ENCODE measurements at regions not wholly inside any gene's neighbourhood (a gene's known extent, or its start where the extent isn't known, plus 50 kb on each side); places are given as distances from the start of the nearest gene placed in this dataset.

DNA sequence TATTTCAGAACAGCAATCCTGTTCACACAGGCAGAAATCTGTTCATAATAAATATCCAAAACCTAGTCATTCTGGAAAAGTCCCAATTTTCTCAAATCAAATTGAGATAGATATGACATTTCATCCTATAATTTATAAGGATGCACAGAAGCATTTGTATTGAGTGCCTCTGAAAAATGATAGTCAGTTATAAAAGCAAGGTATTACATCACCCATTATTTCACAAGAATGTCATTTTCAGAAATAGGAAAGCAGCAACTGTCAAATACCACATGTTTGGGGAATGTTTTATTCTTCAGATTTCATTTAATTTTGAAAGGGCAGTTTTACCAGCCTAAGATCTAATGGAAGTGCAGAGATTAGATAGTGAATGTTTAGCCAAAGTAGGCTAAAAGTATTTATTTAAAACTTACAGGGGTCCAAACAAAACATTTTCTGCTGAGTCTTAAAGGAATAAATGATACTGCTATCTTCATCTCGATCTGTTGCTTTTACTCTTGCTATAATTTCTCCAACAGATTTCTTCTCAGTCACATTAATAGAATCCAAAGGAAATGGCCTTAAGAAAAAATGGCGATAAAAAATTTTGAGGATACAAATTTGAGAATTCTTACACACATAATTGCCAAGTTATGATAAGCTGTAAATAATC lies 185.8 kb downstream of the HGF start:
- H3K4me3 Mint-ChIP-seq: no peak overlapping the region
- Histone ChIP-seq H3K4me3 (ENCODE audit: low read depth, low read length) (no peak overlapping the region), H3K9me3 (ENCODE audit: control insufficient read depth in 2 of 2, low read length in 2 of 2) (peaks cover 0 to 3% of the 10 kb centered on the region in 2 experiments), H3K27me3 (ENCODE audit: control insufficient read depth, insufficient read depth, low read length) (no peaks in the 10 kb centered on the region), H3K36me3 (ENCODE audit: control insufficient read depth, insufficient read depth, low read length) (no peaks in the 10 kb centered on the region), H3K27ac (ENCODE audit: insufficient read depth, low read length, poor library complexity, severe bottlenecking) (no peak overlapping the region), H3K4me1 (ENCODE audit: control insufficient read depth, insufficient read depth, low read length, poor library complexity, severe bottlenecking) (no peaks in the 10 kb centered on the region)
- H3K4me1 Mint-ChIP-seq: no peaks in the 10 kb centered on the region
- H3K27me3 Mint-ChIP-seq: no peaks in the 10 kb centered on the region
- ATAC-seq (ENCODE audit: low read depth in 2 of 2) (no peak), DNase-seq (no peak)
- H3K27ac Mint-ChIP-seq: no peak overlapping the region
- peaks cover 1 to 26% (median 6%) of the 10 kb centered on the region in 7 donors for H3K9me3 Mint-ChIP-seq
- H3K36me3 Mint-ChIP-seq: no peaks in the 10 kb centered on the region

DNA sequence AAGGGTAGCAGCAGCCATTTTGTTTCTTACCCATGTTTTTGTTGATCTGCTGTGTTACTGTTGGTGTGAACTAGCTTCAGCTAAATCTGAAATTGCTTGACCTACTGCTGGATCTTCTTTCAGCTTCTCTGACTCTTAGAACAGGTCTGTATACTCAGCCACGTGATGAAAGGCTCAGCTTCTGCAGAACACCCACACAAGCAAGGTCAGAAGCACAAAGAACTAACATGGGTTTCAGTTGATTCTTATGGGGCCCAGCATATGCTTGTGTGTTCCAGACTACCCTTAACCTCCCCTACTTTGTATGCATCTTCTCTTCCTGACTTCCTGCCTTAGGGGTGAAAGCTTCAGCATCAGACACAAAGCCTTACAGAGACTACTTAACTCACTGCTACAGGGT lies 186.8 kb downstream of the HGF start:
- H3K36me3 Mint-ChIP-seq: no peaks in the 10 kb centered on the region
- no peaks in the 10 kb centered on the region for H3K4me1 ChIP-seq (ENCODE audit: control insufficient read depth, insufficient read depth, low read length, poor library complexity, severe bottlenecking)
- H3K9me3 Mint-ChIP-seq: peaks cover 2 to 28% (median 6%) of the 10 kb centered on the region in 7 donors
- H3K4me1 Mint-ChIP-seq: no peaks in the 10 kb centered on the region
- H3K4me3 ChIP-seq (ENCODE audit: low read depth, low read length): no peak overlapping the region
- H3K9me3 ChIP-seq (ENCODE audit: control insufficient read depth in 2 of 2, low read length in 2 of 2): peaks cover 0 to 3% of the 10 kb centered on the region in 2 experiments
- no peak for DNase-seq
- H3K4me3 Mint-ChIP-seq: no peak overlapping the region
- no peak for ATAC-seq (ENCODE audit: low read depth in 2 of 2)
- no peaks in the 10 kb centered on the region for H3K27me3 ChIP-seq (ENCODE audit: control insufficient read depth, insufficient read depth, low read length)
- no peaks in the 10 kb centered on the region for H3K27me3 Mint-ChIP-seq
- no peaks in the 10 kb centered on the region for H3K36me3 ChIP-seq (ENCODE audit: control insufficient read depth, insufficient read depth, low read length)
- no peak overlapping the region for H3K27ac Mint-ChIP-seq
- no peak overlapping the region for H3K27ac ChIP-seq (ENCODE audit: insufficient read depth, low read length, poor library complexity, severe bottlenecking)

DNA sequence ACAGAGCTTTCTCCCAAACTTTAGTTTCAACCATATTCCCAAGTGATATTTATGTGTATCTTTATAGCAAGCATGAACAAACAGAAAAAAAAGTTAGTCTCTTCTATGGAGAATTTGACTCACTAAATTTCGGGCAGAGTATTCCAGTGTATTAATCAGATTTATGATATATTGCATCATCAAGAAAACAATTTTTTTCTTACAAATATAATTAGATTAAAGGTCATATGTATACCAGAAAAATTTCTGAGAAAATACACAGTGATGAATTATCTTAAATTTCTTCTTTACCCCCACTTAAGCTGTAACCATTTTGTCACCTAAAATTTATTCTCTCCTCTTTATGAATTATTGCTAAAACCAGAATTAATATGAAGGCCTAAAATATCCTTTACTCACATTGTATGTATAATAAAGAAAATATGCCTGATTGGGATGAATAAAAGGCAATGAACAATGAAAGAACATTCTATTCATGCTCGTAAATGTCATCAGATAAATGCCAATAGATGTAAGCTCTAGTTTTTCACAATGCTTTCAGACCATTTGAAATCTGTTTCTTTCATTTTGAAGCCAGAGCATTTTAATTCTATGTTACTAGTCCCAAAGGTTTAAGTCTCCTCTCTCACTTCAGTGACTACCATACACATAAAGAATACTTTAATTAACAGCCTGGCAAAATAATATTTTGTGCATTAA lies 192.1 kb downstream of the HGF start:
- DNase-seq: no peak
- H3K36me3 Mint-ChIP-seq: no peaks in the 10 kb centered on the region
- no peaks in the 10 kb centered on the region for H3K4me1 ChIP-seq (ENCODE audit: control insufficient read depth, insufficient read depth, low read length, poor library complexity, severe bottlenecking)
- peaks cover 2 to 24% (median 9%) of the 10 kb centered on the region in 7 donors for H3K9me3 Mint-ChIP-seq
- H3K4me3 ChIP-seq (ENCODE audit: low read depth, low read length): no peak overlapping the region
- no peaks in the 10 kb centered on the region for H3K4me1 Mint-ChIP-seq
- no peak overlapping the region for H3K27ac ChIP-seq (ENCODE audit: insufficient read depth, low read length, poor library complexity, severe bottlenecking)
- no peak for ATAC-seq (ENCODE audit: low read depth in 2 of 2)
- no peak overlapping the region for H3K4me3 Mint-ChIP-seq
- no peaks in the 10 kb centered on the region for H3K27me3 ChIP-seq (ENCODE audit: control insufficient read depth, insufficient read depth, low read length)
- H3K27me3 Mint-ChIP-seq: no peaks in the 10 kb centered on the region
- H3K27ac Mint-ChIP-seq: no peak overlapping the region
- H3K9me3 ChIP-seq (ENCODE audit: control insufficient read depth in 2 of 2, low read length in 2 of 2): peaks cover 0 to 3% of the 10 kb centered on the region in 2 experiments
- H3K36me3 ChIP-seq (ENCODE audit: control insufficient read depth, insufficient read depth, low read length): no peaks in the 10 kb centered on the region

DNA sequence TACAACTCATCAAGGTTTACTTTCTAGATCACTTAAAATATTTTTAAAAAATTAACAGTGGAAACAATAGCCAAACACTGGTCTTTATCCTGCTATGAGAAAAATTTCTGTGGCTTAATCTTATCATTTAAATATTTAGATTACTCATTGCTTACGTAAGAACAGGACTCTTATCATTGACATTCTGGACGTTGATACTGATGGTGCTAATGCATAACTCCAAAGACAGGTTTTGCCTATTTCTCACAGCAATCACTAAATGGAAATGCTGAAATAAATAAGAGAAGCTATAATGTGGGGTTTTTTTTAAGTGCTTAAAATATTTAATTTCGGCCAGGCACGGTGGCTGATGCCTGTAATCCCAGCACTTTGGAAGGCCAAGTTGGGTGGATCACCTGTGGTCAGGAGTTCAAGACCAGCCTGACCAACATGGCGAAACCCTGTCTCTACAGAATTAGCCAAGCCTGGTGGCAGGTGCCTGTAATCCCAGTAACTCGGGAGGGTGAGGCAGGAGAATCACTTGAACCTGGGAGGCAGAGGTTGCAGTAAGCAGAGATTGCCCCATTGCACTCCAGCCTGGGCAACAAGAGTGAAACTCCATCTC lies 195.0 kb downstream of the HGF start:
- Mint-ChIP-seq H3K4me1 (no peaks in the 10 kb centered on the region), H3K36me3 (no peaks in the 10 kb centered on the region)
- no peaks in the 10 kb centered on the region for H3K4me1 ChIP-seq (ENCODE audit: control insufficient read depth, insufficient read depth, low read length, poor library complexity, severe bottlenecking)

DNA sequence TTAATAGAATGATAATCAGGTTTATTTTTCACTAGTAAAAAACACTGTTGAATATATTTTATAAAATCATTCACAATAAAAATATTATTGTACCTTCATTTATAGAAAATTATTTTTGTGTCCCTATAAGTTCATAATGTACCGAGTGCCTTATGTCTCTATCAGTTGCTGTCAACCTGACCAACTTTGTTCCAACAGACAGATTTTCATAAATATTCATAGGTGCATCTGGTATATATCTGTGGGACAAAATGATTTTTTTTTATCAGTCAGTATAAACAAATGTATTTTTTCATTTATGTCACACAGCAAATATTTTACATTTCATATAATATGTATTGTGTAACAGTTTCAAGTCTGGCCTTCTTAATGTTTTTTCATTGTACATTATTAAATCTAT lies 195.9 kb downstream of the HGF start:
- Histone ChIP-seq H3K4me1 (ENCODE audit: control insufficient read depth, insufficient read depth, low read length, poor library complexity, severe bottlenecking) (no peaks in the 10 kb centered on the region), H3K27ac (ENCODE audit: insufficient read depth, low read length, poor library complexity, severe bottlenecking) (no peak overlapping the region), H3K36me3 (ENCODE audit: control insufficient read depth, insufficient read depth, low read length) (no peaks in the 10 kb centered on the region), H3K4me3 (ENCODE audit: low read depth, low read length) (no peak overlapping the region), H3K27me3 (ENCODE audit: control insufficient read depth, insufficient read depth, low read length) (no peaks in the 10 kb centered on the region), H3K9me3 (ENCODE audit: control insufficient read depth in 2 of 2, low read length in 2 of 2) (peaks cover 0 to 3% of the 10 kb centered on the region in 2 experiments)
- DNase-seq (no peak), ATAC-seq (ENCODE audit: low read depth in 2 of 2) (no peak)
- Mint-ChIP-seq H3K27ac (no peak overlapping the region), H3K4me3 (no peak overlapping the region), H3K4me1 (no peaks in the 10 kb centered on the region), H3K9me3 (peaks cover 3 to 22% (median 9%) of the 10 kb centered on the region in 7 donors), H3K27me3 (no peaks in the 10 kb centered on the region), H3K36me3 (no peaks in the 10 kb centered on the region)

More for the DNA sequence above, 195.0 kb downstream of the HGF start:
- Histone ChIP-seq H3K9me3 (ENCODE audit: control insufficient read depth in 2 of 2, low read length in 2 of 2) (peaks cover 0 to 3% of the 10 kb centered on the region in 2 experiments), H3K36me3 (ENCODE audit: control insufficient read depth, insufficient read depth, low read length) (no peaks in the 10 kb centered on the region), H3K27ac (ENCODE audit: insufficient read depth, low read length, poor library complexity, severe bottlenecking) (no peak overlapping the region), H3K4me3 (ENCODE audit: low read depth, low read length) (no peak overlapping the region), H3K27me3 (ENCODE audit: control insufficient read depth, insufficient read depth, low read length) (no peaks in the 10 kb centered on the region)
- H3K27me3 Mint-ChIP-seq: no peaks in the 10 kb centered on the region
- DNase-seq (no peak), ATAC-seq (ENCODE audit: low read depth in 2 of 2) (no peak)
- peaks cover 4 to 26% (median 9%) of the 10 kb centered on the region in 7 donors for H3K9me3 Mint-ChIP-seq
- H3K27ac Mint-ChIP-seq: no peak overlapping the region
- H3K4me3 Mint-ChIP-seq: no peak overlapping the region

DNA sequence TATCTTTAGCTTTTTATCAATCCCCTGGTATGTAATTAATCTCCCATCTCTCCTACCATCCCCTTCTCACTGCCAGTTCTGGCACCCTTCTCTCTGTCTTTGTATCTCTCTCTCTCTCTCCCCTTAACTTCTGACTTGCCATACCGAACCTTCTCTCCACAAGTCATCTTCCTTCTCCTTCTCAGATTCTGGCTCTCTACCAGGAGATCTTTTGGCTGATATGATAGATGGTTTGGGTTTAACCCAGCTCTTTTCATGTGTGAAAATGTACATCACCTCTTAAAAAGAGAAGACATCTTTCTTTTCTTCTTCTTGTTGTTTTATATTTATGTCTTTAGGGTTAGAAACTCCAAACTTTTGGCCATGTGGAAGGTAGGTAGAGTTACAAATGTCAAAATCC lies 196.7 kb downstream of the HGF start:
- DNase-seq (no peak), ATAC-seq (ENCODE audit: low read depth in 2 of 2) (no peak)
- Mint-ChIP-seq H3K9me3 (peaks cover 0 to 21% (median 6%) of the 10 kb centered on the region in 7 donors), H3K27ac (no peak overlapping the region), H3K36me3 (no peaks in the 10 kb centered on the region), H3K27me3 (no peaks in the 10 kb centered on the region), H3K4me1 (no peaks in the 10 kb centered on the region), H3K4me3 (no peak overlapping the region)
- Histone ChIP-seq H3K9me3 (ENCODE audit: control insufficient read depth in 2 of 2, low read length in 2 of 2) (peaks cover 0 to 3% of the 10 kb centered on the region in 2 experiments), H3K4me3 (ENCODE audit: low read depth, low read length) (no peak overlapping the region), H3K4me1 (ENCODE audit: control insufficient read depth, insufficient read depth, low read length, poor library complexity, severe bottlenecking) (no peaks in the 10 kb centered on the region), H3K36me3 (ENCODE audit: control insufficient read depth, insufficient read depth, low read length) (no peaks in the 10 kb centered on the region), H3K27ac (ENCODE audit: insufficient read depth, low read length, poor library complexity, severe bottlenecking) (no peak overlapping the region), H3K27me3 (ENCODE audit: control insufficient read depth, insufficient read depth, low read length) (no peaks in the 10 kb centered on the region)

DNA sequence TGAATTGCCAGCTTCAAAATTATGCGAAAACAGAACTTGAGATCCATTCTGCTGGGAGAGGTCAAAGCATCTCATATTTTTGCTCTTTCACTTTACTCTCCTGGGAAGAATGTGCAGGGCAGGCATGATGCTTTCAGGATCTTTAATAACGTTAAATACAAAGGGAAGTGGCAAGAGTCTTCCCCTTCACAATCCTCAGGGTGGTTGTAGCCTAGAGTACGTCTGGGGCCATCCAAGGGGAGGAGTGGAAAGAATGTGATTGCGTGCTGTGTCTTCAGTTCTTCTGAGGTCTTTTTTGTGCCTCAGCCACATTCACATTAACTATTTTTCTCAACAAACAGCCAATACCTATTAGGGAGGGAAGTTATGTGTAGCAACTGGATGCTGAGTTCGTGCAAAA lies 207.3 kb downstream of the HGF start:
- Histone ChIP-seq H3K4me1 (ENCODE audit: control insufficient read depth, insufficient read depth, low read length, poor library complexity, severe bottlenecking) (no peaks in the 10 kb centered on the region), H3K27ac (ENCODE audit: insufficient read depth, low read length, poor library complexity, severe bottlenecking) (no peak overlapping the region), H3K27me3 (ENCODE audit: control insufficient read depth, insufficient read depth, low read length) (no peaks in the 10 kb centered on the region), H3K36me3 (ENCODE audit: control insufficient read depth, insufficient read depth, low read length) (no peaks in the 10 kb centered on the region), H3K9me3 (ENCODE audit: control insufficient read depth in 2 of 2, low read length in 2 of 2) (peaks cover 0 to 6% of the 10 kb centered on the region in 2 experiments), H3K4me3 (ENCODE audit: low read depth, low read length) (no peak overlapping the region)
- Mint-ChIP-seq H3K36me3 (no peaks in the 10 kb centered on the region), H3K9me3 (peaks cover 0 to 12% (median 6%) of the 10 kb centered on the region in 7 donors), H3K27ac (no peak overlapping the region), H3K27me3 (no peaks in the 10 kb centered on the region), H3K4me1 (no peaks in the 10 kb centered on the region), H3K4me3 (no peak overlapping the region)
- no peak for DNase-seq
- no peak for ATAC-seq (ENCODE audit: low read depth in 2 of 2)

All from CD4-positive, CD25-positive, alpha-beta regulatory T cell (primary cell).